Prostate gland (tissue), 2 donors: ENCODE measurements at regions not wholly inside any gene's neighbourhood (a gene's known extent, or its start where the extent isn't known, plus 50 kb on each side); places are given as distances from the start of the nearest gene placed in this dataset.

ENCODE experiments used
- POLR2A ChIP-seq: fragments of 450-650 bp; IDR thresholded peaks from one replicate; pipeline ENCODE4 v1.6.1; 2016; ENCODE audit warnings: antibody characterized with exemption, mild to moderate bottlenecking
- TF ChIP-seq, protein P1 (sequence below), 4 experiments: fragments of 200-600 bp in 2 of 4; fragments of 450-650 bp in 2 of 4; sonication (generic) in 2 of 4; IDR thresholded peaks; 1 replicate in 3 of 4; 2 replicates in 1 of 4; pipeline ENCODE4 v1.5.1; 2016 to 2019; ENCODE audit warnings: antibody characterized with exemption in 4 of 4, mild to moderate bottlenecking in 2 of 4, moderate library complexity in 2 of 4

DNA sequence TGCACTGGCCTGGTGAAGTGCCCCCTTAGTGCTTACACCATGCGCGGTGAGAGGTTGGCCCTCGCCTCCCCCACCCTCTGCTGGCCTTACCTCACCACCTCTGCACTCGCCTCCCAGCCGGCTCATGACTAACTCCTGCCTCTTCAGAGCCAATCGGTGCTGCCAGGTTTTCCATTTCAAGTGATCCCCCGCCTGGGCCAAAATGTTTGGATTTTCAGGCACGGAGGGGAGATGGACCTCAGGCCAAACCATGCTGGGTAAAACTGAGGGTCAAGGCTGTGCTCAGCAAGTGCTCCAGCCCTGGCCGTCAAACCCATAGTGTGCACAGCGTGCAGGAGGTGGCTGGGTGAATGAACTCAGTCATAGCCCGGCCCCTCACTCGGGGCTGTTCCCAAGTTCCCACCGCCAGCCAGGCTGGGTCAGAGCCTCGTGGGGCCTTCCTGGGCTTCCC is 175.4 kb downstream of the SEC14L1 start:
- TF ChIP-seq, protein P1, sequence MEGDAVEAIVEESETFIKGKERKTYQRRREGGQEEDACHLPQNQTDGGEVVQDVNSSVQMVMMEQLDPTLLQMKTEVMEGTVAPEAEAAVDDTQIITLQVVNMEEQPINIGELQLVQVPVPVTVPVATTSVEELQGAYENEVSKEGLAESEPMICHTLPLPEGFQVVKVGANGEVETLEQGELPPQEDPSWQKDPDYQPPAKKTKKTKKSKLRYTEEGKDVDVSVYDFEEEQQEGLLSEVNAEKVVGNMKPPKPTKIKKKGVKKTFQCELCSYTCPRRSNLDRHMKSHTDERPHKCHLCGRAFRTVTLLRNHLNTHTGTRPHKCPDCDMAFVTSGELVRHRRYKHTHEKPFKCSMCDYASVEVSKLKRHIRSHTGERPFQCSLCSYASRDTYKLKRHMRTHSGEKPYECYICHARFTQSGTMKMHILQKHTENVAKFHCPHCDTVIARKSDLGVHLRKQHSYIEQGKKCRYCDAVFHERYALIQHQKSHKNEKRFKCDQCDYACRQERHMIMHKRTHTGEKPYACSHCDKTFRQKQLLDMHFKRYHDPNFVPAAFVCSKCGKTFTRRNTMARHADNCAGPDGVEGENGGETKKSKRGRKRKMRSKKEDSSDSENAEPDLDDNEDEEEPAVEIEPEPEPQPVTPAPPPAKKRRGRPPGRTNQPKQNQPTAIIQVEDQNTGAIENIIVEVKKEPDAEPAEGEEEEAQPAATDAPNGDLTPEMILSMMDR (IDR thresholded peaks at IDR 0.05): no peak
- no peak for TF ChIP-seq POLR2A
